Tibial nerve (tissue), 4 donors: ENCODE measurements at regions not wholly inside any gene's neighbourhood (a gene's known extent, or its start where the extent isn't known, plus 50 kb on each side); places are given as distances from the start of the nearest gene placed in this dataset.

Experiments used
- EP300 ChIP-seq, 2 donors: sonication (generic); formaldehyde crosslinking; IDR thresholded peaks; one replicate each; pipeline ENCODE4 v1.6.1; 2017; ENCODE audit warnings: antibody characterized with exemption in 2 of 2, mild to moderate bottlenecking in 1 of 2
- POLR2A ChIP-seq, 2 donors: fragments of 450-650 bp; IDR thresholded peaks; one replicate each; pipeline ENCODE4 v1.6.1; 2017; ENCODE audit warnings: antibody characterized with exemption in 2 of 2, mild to moderate bottlenecking in 2 of 2, moderate library complexity in 2 of 2
- TF ChIP-seq, protein P1 (sequence below), 5 experiments: fragments of 200-600 bp in 3 of 5; fragments of 450-650 bp in 2 of 5; sonication (generic) in 3 of 5; IDR thresholded peaks; one replicate each; pipeline ENCODE4 v1.5.1; 2016 to 2019; ENCODE audit warnings: antibody characterized with exemption in 5 of 5, mild to moderate bottlenecking in 3 of 5, moderate library complexity in 2 of 5

GRCh38 chr14:27739657-27740156 lies 1026.9 kb upstream of the FOXG1 start:
- TF ChIP-seq POLR2A (IDR thresholded peaks at IDR 0.05) (no peak), EP300 (IDR thresholded peaks at IDR 0.05) (no peak)
- TF ChIP-seq, protein P1, sequence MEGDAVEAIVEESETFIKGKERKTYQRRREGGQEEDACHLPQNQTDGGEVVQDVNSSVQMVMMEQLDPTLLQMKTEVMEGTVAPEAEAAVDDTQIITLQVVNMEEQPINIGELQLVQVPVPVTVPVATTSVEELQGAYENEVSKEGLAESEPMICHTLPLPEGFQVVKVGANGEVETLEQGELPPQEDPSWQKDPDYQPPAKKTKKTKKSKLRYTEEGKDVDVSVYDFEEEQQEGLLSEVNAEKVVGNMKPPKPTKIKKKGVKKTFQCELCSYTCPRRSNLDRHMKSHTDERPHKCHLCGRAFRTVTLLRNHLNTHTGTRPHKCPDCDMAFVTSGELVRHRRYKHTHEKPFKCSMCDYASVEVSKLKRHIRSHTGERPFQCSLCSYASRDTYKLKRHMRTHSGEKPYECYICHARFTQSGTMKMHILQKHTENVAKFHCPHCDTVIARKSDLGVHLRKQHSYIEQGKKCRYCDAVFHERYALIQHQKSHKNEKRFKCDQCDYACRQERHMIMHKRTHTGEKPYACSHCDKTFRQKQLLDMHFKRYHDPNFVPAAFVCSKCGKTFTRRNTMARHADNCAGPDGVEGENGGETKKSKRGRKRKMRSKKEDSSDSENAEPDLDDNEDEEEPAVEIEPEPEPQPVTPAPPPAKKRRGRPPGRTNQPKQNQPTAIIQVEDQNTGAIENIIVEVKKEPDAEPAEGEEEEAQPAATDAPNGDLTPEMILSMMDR (IDR thresholded peaks at IDR 0.05): no peak
